AG09319 (cell line): ENCODE measurements at regions not wholly inside any gene's neighbourhood (a gene's known extent, or its start where the extent isn't known, plus 50 kb on each side); places are given as distances from the start of the nearest gene placed in this dataset.

ENCODE experiments used
- DNase-seq: peaks from one replicate; pipeline ENCODE4 v3.0.0-alpha.2; 2010; ENCODE audit warnings: low read depth; ENCODE audit errors: extremely low read depth
- TF ChIP-seq, protein P1 (sequence below): IDR thresholded peaks from 2 replicates; pipeline ENCODE4 v1.5.1; 2011; ENCODE audit warnings: low read depth, mild to moderate bottlenecking, inconsistent platforms, low read length, moderate library complexity

DNA sequence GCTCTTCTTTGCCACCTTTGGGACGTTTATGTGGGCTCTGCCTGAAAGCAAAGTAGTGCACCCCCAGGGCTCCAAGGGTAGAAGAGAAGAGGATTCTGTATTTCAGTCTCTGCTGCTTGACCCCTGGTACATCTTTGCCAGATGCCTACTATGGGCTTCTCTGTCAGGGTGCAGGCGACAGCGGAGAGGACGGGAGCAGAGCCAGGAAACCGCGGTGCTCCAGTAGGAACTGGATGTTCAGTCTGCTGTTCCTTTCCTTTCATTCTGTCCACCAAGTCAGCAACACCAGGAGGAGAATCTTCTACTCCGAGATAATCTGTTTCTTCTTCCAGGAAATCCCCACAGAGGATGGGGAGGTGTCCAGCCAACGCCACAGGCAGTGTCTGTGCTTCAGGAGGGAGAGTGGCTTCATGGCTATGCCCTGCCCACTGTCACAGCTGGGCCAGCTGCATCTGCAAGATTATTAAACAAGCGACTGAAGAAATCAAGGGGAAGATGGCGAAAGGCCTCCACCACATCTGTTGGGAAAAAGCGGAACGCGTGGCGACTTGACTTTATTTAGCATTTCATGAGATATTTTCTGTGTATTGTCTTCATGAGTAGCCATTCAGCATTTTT is 398.3 kb downstream of the IRX1 start:
- no peak for DNase-seq
- TF ChIP-seq, protein P1, sequence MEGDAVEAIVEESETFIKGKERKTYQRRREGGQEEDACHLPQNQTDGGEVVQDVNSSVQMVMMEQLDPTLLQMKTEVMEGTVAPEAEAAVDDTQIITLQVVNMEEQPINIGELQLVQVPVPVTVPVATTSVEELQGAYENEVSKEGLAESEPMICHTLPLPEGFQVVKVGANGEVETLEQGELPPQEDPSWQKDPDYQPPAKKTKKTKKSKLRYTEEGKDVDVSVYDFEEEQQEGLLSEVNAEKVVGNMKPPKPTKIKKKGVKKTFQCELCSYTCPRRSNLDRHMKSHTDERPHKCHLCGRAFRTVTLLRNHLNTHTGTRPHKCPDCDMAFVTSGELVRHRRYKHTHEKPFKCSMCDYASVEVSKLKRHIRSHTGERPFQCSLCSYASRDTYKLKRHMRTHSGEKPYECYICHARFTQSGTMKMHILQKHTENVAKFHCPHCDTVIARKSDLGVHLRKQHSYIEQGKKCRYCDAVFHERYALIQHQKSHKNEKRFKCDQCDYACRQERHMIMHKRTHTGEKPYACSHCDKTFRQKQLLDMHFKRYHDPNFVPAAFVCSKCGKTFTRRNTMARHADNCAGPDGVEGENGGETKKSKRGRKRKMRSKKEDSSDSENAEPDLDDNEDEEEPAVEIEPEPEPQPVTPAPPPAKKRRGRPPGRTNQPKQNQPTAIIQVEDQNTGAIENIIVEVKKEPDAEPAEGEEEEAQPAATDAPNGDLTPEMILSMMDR, result no peak

DNA sequence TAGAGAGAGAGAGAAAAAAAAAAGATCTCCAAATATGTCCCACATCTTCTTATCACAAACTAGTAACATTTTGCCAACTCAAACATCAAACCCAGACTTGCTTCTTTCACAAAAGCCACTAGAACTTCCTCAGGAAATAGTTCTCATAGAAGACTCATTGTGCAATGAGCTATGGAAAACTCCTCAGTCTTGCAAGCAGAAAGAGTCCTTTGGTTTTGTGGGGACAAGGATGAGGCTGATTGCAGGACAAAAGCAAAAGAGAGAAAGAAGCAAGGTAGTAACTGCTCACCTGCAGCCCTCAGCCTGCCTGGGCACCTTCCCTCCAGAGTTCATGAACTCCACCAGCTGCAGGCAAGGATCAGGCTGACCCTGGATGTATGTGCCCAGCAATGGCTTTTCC is 399.0 kb downstream of the IRX1 start:
- TF ChIP-seq, protein P1, result no peak
- no peak for DNase-seq

DNA sequence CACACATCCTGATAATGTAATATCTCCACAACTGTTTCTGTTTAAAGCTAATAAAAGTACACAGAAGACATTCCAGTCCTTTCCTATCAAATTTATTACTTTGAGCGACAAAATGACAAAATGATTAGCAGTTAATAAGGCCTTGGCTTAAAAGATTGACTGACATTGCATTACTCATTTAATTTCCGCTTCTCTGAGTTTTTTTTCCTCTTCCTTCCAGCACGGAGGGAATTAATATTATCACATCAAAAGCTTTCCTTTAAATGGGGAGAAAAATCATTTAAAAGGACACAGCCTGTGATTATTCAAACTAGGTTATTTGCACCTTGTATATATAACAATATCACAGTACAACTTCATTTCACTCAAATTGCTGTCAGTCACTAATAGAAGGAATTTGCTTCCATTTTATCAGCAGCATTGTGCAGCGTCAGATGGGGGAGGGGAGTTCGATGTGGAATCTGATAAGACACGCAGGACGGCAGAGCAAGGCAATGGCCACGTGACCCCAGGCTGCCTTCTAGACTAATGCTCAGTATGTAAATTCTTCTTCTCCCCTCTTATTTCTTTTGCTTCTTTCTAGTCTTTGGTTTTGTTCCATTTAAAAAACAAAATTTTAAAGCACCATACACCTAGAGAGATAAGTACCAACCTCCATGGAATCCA is 400.5 kb downstream of the IRX1 start:
- DNase-seq, result no peak
- TF ChIP-seq, protein P1, result no peak

DNA sequence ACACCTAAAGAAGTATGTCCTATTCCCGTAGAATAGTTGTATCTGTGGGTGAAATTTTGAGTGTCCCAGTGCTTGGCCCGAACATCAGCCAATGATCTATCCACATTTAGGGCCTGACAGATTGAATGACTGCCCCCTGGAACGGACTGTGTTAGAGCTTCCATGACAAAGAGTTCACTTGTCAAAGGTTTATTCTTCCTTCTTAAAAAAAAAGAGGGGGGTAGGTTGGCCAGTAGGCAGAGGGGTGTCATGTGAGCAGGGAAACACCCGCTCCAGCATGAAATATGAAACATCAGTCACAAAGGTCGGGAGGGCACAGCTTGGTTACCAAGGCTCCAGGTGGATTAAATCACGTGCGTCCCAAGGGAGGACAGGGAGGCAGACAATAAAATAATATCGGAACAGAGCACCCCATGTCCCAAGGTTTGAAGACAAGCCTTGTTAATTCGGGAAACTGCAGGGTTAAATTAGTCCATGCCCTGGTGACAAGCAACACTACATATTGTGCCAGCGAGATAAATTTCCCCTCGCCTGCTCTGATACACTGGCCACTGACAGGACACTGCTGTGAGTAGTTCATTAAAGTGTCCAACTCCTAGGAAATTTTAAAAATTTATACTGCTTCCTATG is 401.2 kb downstream of the IRX1 start:
- no peak for DNase-seq
- TF ChIP-seq, protein P1, result no peak

DNA sequence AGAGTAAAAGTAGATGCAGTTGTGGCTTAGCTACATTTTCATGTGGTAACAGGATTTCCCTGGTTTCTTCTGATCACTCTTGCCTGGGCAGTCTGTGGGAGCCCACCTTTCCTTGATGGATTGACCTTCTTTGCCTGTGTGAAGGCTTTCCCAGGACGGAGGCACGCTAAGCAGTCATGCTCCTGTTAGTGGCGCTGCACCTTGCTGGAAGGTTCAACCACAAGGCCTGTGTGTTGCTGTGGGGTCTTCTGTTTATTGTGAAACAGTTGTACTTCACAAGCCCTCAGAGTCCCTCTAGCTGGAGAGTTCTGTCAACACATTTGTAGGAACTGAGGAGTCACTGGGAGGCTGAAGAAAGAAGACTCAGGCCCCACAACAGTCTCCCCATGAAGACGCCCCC is 402.0 kb downstream of the IRX1 start:
- no peak for DNase-seq
- TF ChIP-seq, protein P1, result no peak

DNA sequence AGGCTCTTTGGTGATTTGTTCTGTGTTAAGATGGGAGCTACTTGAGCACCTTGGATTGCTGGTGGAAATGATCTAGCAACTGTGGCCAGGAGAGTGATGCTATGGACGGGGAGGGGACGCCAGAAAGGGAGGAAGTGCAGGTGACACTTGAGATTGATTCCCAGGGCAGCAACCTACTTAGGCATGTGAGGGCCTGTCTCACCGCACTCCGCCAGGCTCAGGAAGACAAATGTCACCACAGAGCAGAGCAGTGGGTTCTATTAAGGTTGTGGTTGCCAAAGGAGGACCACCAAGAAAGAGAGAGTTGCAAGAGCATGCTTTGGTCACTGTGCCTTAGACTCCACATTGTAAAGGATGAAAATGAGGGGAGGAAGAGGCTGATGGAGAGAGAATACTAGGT is 404.3 kb downstream of the IRX1 start:
- no peak for DNase-seq
- TF ChIP-seq, protein P1, result no peak

DNA sequence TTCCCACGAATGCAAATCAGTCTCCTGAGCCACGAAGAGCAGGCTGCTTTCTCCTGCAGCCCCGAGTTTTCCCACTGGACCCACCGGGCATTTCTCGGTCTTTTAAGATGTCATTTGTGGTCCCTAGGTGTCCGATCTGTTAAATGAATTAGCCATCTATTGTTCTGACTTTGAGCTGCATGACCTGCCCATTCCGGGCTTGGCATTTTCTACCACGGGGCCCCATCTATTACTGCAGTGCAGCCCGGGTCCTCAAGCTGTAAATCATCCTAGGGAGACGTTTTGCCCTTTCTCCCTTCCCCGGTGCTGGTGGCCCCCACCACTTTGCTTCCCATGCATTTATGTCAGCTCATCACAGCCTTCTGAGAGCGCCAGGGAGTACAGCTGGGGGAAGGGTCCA is 405.4 kb downstream of the IRX1 start:
- TF ChIP-seq, protein P1, result no peak
- no peak for DNase-seq
